Peyer's patch (tissue), 4 donors: ENCODE measurements at regions not wholly inside any gene's neighbourhood (a gene's known extent, or its start where the extent isn't known, plus 50 kb on each side); places are given as distances from the start of the nearest gene placed in this dataset.

Experiments
- CTCF ChIP-seq, 6 experiments: fragments of 450-650 bp in 4 of 6; fragments of 200-600 bp in 2 of 6; sonication (generic) in 1 of 6; IDR thresholded peaks; one replicate each; pipeline ENCODE4 v1.5.1; 2017 to 2019; ENCODE audit warnings: antibody characterized with exemption in 6 of 6, mild to moderate bottlenecking in 3 of 6, moderate library complexity in 1 of 6
- POLR2A ChIP-seq, 2 donors: fragments of 450-650 bp; IDR thresholded peaks; one replicate each; pipeline ENCODE4 v1.5.1; 2017; ENCODE audit warnings: antibody characterized with exemption in 2 of 2, mild to moderate bottlenecking in 2 of 2, moderate library complexity in 2 of 2

- TF ChIP-seq CTCF (IDR thresholded peaks at IDR 0.05): no peak
- TF ChIP-seq POLR2A (IDR thresholded peaks at IDR 0.05): no peak
Measured at GRCh38 chr15:96867992-96868391, 537.5 kb downstream of the NR2F2 start.
